ENCODE measurements at regions not wholly inside any gene's neighbourhood (a gene's known extent, or its start where the extent isn't known, plus 50 kb on each side); places are given as distances from the start of the nearest gene placed in this dataset.

GRCh38 chr3:182413061-182413460 lies 380.2 kb upstream of the ATP11B start:
- Histone ChIP-seq H3K36me3 (ENCODE audit: control insufficient read depth in 2 of 3, insufficient read depth in 3 of 3, low read length in 3 of 3) (no peaks in the 10 kb centered on the region), H3K9ac (ENCODE audit: low read length in 3 of 3) (no peak overlapping the region), H3K4me1 (ENCODE audit: control insufficient read depth in 2 of 3, insufficient read depth in 2 of 3, low read depth in 1 of 3, low read length in 3 of 3) (no peaks in the 10 kb centered on the region), H3K4me3 (ENCODE audit: low read length in 3 of 3) (no peak overlapping the region), H3K27me3 (ENCODE audit: control insufficient read depth, insufficient read depth, low read length) (no peaks in the 10 kb centered on the region), H3K27ac (ENCODE audit: low read depth in 2 of 2, low read length in 2 of 2) (no peak overlapping the region), H3K9me3 (ENCODE audit: control insufficient read depth in 2 of 3, insufficient read depth in 1 of 3, low read length in 3 of 3) (no peaks in the 10 kb centered on the region)
- no peak for TF ChIP-seq CTCF (IDR thresholded peaks at IDR 0.05; ENCODE audit: borderline replicate concordance, extremely low read depth, insufficient read depth)
- DNase-seq (no peak), FAIRE-seq (no peak)
- intact Hi-C loops (cut with DNase I): no loop called here

GRCh38 chr3:182413682-182414081 lies 379.6 kb upstream of the ATP11B start:
- no peaks in the 10 kb centered on the region for H3K36me3 ChIP-seq (ENCODE audit: control insufficient read depth in 2 of 3, insufficient read depth in 3 of 3, low read length in 3 of 3)
- H3K27ac ChIP-seq (ENCODE audit: low read depth in 2 of 2, low read length in 2 of 2): no peak overlapping the region
- intact Hi-C loops (cut with DNase I): no loop called here
- TF ChIP-seq CTCF (IDR thresholded peaks at IDR 0.05; ENCODE audit: borderline replicate concordance, extremely low read depth, insufficient read depth): no peak
- FAIRE-seq (no peak), DNase-seq (no peak)
- H3K9me3 ChIP-seq (ENCODE audit: control insufficient read depth in 2 of 3, insufficient read depth in 1 of 3, low read length in 3 of 3): no peaks in the 10 kb centered on the region
- no peaks in the 10 kb centered on the region for H3K4me1 ChIP-seq (ENCODE audit: control insufficient read depth in 2 of 3, insufficient read depth in 2 of 3, low read depth in 1 of 3, low read length in 3 of 3)
- H3K4me3 ChIP-seq (ENCODE audit: low read length in 3 of 3): no peak overlapping the region
- H3K9ac ChIP-seq (ENCODE audit: low read length in 3 of 3): no peak overlapping the region
- no peaks in the 10 kb centered on the region for H3K27me3 ChIP-seq (ENCODE audit: control insufficient read depth, insufficient read depth, low read length)

GRCh38 chr3:182414586-182414985 lies 378.7 kb upstream of the ATP11B start:
- no peak overlapping the region for H3K9ac ChIP-seq (ENCODE audit: low read length in 3 of 3)
- no peaks in the 10 kb centered on the region for H3K4me1 ChIP-seq (ENCODE audit: control insufficient read depth in 2 of 3, insufficient read depth in 2 of 3, low read depth in 1 of 3, low read length in 3 of 3)
- H3K9me3 ChIP-seq (ENCODE audit: control insufficient read depth in 2 of 3, insufficient read depth in 1 of 3, low read length in 3 of 3): no peaks in the 10 kb centered on the region
- no peaks in the 10 kb centered on the region for H3K36me3 ChIP-seq (ENCODE audit: control insufficient read depth in 2 of 3, insufficient read depth in 3 of 3, low read length in 3 of 3)
- DNase-seq (peak in 2 of 5 donors; percentile 10 to 27), FAIRE-seq (no peak)
- H3K4me3 ChIP-seq (ENCODE audit: low read length in 3 of 3): no peak overlapping the region
- intact Hi-C loops (cut with DNase I): no loop called here
- no peak overlapping the region for H3K27ac ChIP-seq (ENCODE audit: low read depth in 2 of 2, low read length in 2 of 2)
- H3K27me3 ChIP-seq (ENCODE audit: control insufficient read depth, insufficient read depth, low read length): no peaks in the 10 kb centered on the region
- TF ChIP-seq CTCF (IDR thresholded peaks at IDR 0.05; ENCODE audit: borderline replicate concordance, extremely low read depth, insufficient read depth): no peak

GRCh38 chr3:182420741-182421140 lies 372.6 kb upstream of the ATP11B start:
- Histone ChIP-seq H3K9me3 (ENCODE audit: control insufficient read depth in 2 of 3, insufficient read depth in 1 of 3, low read length in 3 of 3) (no peaks in the 10 kb centered on the region), H3K27me3 (ENCODE audit: control insufficient read depth, insufficient read depth, low read length) (no peaks in the 10 kb centered on the region), H3K4me1 (ENCODE audit: control insufficient read depth in 2 of 3, insufficient read depth in 2 of 3, low read depth in 1 of 3, low read length in 3 of 3) (no peaks in the 10 kb centered on the region), H3K27ac (ENCODE audit: low read depth in 2 of 2, low read length in 2 of 2) (no peak overlapping the region), H3K4me3 (ENCODE audit: low read length in 3 of 3) (no peak overlapping the region), H3K9ac (ENCODE audit: low read length in 3 of 3) (no peak overlapping the region), H3K36me3 (ENCODE audit: control insufficient read depth in 2 of 3, insufficient read depth in 3 of 3, low read length in 3 of 3) (no peaks in the 10 kb centered on the region)
- FAIRE-seq: no peak
- no peak for DNase-seq
- intact Hi-C loops (cut with DNase I): no loop called here
- no peak for TF ChIP-seq CTCF (IDR thresholded peaks at IDR 0.05; ENCODE audit: borderline replicate concordance, extremely low read depth, insufficient read depth)

Measured in kidney (tissue), 13 donors.